K562 (cell line): ENCODE measurements at regions not wholly inside any gene's neighbourhood (a gene's known extent, or its start where the extent isn't known, plus 50 kb on each side); places are given as distances from the start of the nearest gene placed in this dataset.
A peak's percentile ranks its signal among the peaks of the same experiment; 100 is the strongest.

Experiments
- ATAC-seq: fragments of 200-7000 bp; cut with Tn5 transposase; 3 replicates; pipeline ENCODE4 v1.9.1; 2020; ENCODE audit warnings: moderate library complexity
- BruUV-seq: library from RNA; stranded (reverse); fragments of 400-500 nt; replicated peaks from 2 replicates; lab custom pipeline; 2021; lab: Mats Ljungman, UMichigan
- CTCF ChIA-PET: fragments of 300-600 bp; formaldehyde crosslinking; extraction: SDS; loops from one replicate; lab custom pipeline; 2021; ENCODE audit warnings: low intra/inter-chr PET ratio; lab: Yijun Ruan, JAX
- POLR2A ChIA-PET: fragments of 300-600, 350-650 bp; sonication (Branson Sonifier 250); formaldehyde crosslinking; extraction: SDS; loops from one replicate; lab custom pipeline; 2021; ENCODE audit warnings: antibody characterized with exemption, inconsistent platforms; lab: Yijun Ruan, JAX
- DNase-seq, 4 experiments: peaks; one replicate each; pipeline versions ENCODE4 v3.0.0 to v3.0.0-alpha.2; 2011 to 2018; ENCODE audit warnings: low spot score in 3 of 4, mixed read lengths in 3 of 4; ENCODE audit errors: extremely low read depth in 1 of 4
- FAIRE-seq: peaks from 2 replicates; lab custom pipeline; 2011; peaks lifted over from hg19 to GRCh38; lab: Jason Lieb, UNC
- H2AFZ ChIP-seq: 2 replicates; pipeline ENCODE4 v1.6.0; 2011; ENCODE audit warnings: low read depth, low read length, control low read depth, inconsistent platforms
- H3K27ac ChIP-seq: fragments of 200-600 bp; 3 replicates; pipeline ENCODE4 v1.8.0; 2011; ENCODE audit warnings: low read depth, mild to moderate bottlenecking, control low read depth, inconsistent platforms, low read length, moderate library complexity, mixed read lengths; ENCODE audit errors: extremely low read depth
- H3K27me3 ChIP-seq, 2 experiments: fragments of 300-600 bp in 1 of 2; 2 replicates in 1 of 2; 3 replicates in 1 of 2; pipeline versions ENCODE4 v1.6.0 to v1.8.0; 2011; ENCODE audit warnings: inconsistent platforms in 2 of 2, low read length in 2 of 2, mild to moderate bottlenecking in 1 of 2, mixed read lengths in 1 of 2, moderate library complexity in 1 of 2; ENCODE audit not compliant: control insufficient read depth in 2 of 2, insufficient read depth in 2 of 2
- H3K36me3 ChIP-seq: fragments of 300-600 bp; 3 replicates; pipeline ENCODE4 v1.8.0; 2011; ENCODE audit warnings: mild to moderate bottlenecking, low read length, inconsistent platforms; ENCODE audit not compliant: control insufficient read depth, insufficient read depth
- H3K4me1 ChIP-seq, 2 experiments: fragments of 200-600 bp in 1 of 2; replicated peaks in 1 of 2; 2 replicates in 1 of 2; 3 replicates in 1 of 2; pipeline versions ENCODE4 v1.5.1 to v1.8.0; 2011; ENCODE audit warnings: inconsistent platforms in 2 of 2, low read length in 2 of 2, mild to moderate bottlenecking in 1 of 2, mixed read lengths in 1 of 2, moderate library complexity in 1 of 2; ENCODE audit not compliant: control insufficient read depth in 2 of 2, insufficient read depth in 2 of 2
- H3K4me2 ChIP-seq: 2 replicates; pipeline ENCODE4 v1.6.1; 2011; ENCODE audit warnings: low read length, control low read depth, inconsistent platforms, mixed read lengths; ENCODE audit not compliant: insufficient read depth
- H3K4me3 ChIP-seq: fragments of 200-600 bp; sonication (generic), shearing (Covaris generic); 2 replicates; pipeline ENCODE4 v1.5.1; 2016; ENCODE audit warnings: control low read depth, inconsistent platforms
- H3K79me2 ChIP-seq: fragments of 200-600 bp; 3 replicates; pipeline ENCODE4 v1.8.0; 2011; ENCODE audit warnings: low read length, inconsistent platforms; ENCODE audit not compliant: control insufficient read depth, insufficient read depth
- H3K9ac ChIP-seq, 2 experiments: 2 replicates each; pipeline versions ENCODE4 v1.6.0 to v1.6.1; 2011; ENCODE audit warnings: low read depth in 2 of 2, low read length in 2 of 2, control low read depth in 1 of 2, inconsistent platforms in 1 of 2, mild to moderate bottlenecking in 1 of 2, mixed read lengths in 1 of 2; ENCODE audit not compliant: insufficient read depth in 1 of 2
- H3K9me1 ChIP-seq: one replicate; pipeline ENCODE4 v1.6.0; 2011; ENCODE audit warnings: inconsistent platforms, mild to moderate bottlenecking, low read length, moderate library complexity; ENCODE audit not compliant: control insufficient read depth, insufficient read depth
- H3K9me3 ChIP-seq: replicated peaks from 2 replicates; pipeline ENCODE4 v1.5.1; 2011; ENCODE audit warnings: low read depth, low read length, inconsistent platforms; ENCODE audit not compliant: control insufficient read depth, insufficient read depth
- H4K20me1 ChIP-seq: replicated peaks from 2 replicates; pipeline ENCODE4 v1.6.1; 2011; ENCODE audit warnings: low read length, inconsistent platforms, mixed read lengths; ENCODE audit not compliant: control insufficient read depth, insufficient read depth
- ARID2 ChIP-seq: fragments of 450-650 bp; IDR thresholded peaks from 2 replicates; pipeline ENCODE4 v1.6.1; 2017; ENCODE audit warnings: antibody characterized with exemption, mild to moderate bottlenecking
- CXXC5 ChIP-seq: fragments of 250-450 bp; sonication (Bioruptor Pico); IDR thresholded peaks from 2 replicates; pipeline ENCODE4 v1.8.0; 2022; ENCODE audit warnings: inconsistent platforms, mild to moderate bottlenecking, moderate library complexity
- ERF ChIP-seq: fragments of 450-650 bp; formaldehyde crosslinking; IDR thresholded peaks from 2 replicates; pipeline ENCODE4 v1.4.0; 2020; ENCODE audit warnings: mild to moderate bottlenecking, mixed read lengths
- ETV1 ChIP-seq: fragments of 450-650 bp; conservative IDR thresholded peaks from 2 replicates; pipeline ENCODE4 v1.6.1; 2016; ENCODE audit warnings: missing genetic modification characterization, control low read depth, low read depth, missing compliant biosample characterization
- ILF3 ChIP-seq: fragments of 450-650 bp; IDR thresholded peaks from 2 replicates; pipeline ENCODE4 v1.6.1; 2018; ENCODE audit warnings: antibody characterized with exemption, mild to moderate bottlenecking, moderate library complexity, borderline replicate concordance
- MEIS2 ChIP-seq: fragments of 450-650 bp; IDR thresholded peaks from 2 replicates; pipeline ENCODE4 v1.6.1; 2014; ENCODE audit warnings: mild to moderate bottlenecking; ENCODE audit not compliant: partially characterized antibody
- MYC ChIP-seq, 2 experiments: fragments of 250-450 bp in 1 of 2; sonication (Bioruptor Pico) in 1 of 2; IDR thresholded peaks; 2 replicates each; pipeline versions ENCODE4 v1.5.1 to v1.6.1; 2012 to 2021; ENCODE audit warnings: low read depth in 2 of 2, borderline replicate concordance in 1 of 2, improper control_type of control experiment in 1 of 2, low read length in 1 of 2, mild to moderate bottlenecking in 1 of 2, moderate library complexity in 1 of 2
- PHB ChIP-seq: fragments of 250-450 bp; sonication (Bioruptor Pico); IDR thresholded peaks from 2 replicates; pipeline ENCODE4 v1.5.0; 2021
- POLR2G ChIP-seq: fragments of 200-400 bp; formaldehyde crosslinking; IDR thresholded peaks from 2 replicates; pipeline ENCODE4 v1.6.1; 2017; ENCODE audit warnings: low read depth, mild to moderate bottlenecking, antibody characterized with exemption, low read length, moderate library complexity
- SREBF2 ChIP-seq: sonication (generic); formaldehyde crosslinking; IDR thresholded peaks from 2 replicates; pipeline ENCODE4 v1.4.0; 2020; ENCODE audit warnings: mild to moderate bottlenecking, missing genetic modification reagents
- TAF7 ChIP-seq: fragments of 450-650 bp; IDR thresholded peaks from 2 replicates; pipeline ENCODE4 v1.6.1; 2016; ENCODE audit warnings: missing genetic modification characterization, missing compliant biosample characterization
- TCF7L2 ChIP-seq: fragments of 150-350 bp; IDR thresholded peaks from 2 replicates; pipeline ENCODE4 v1.6.1; 2016; ENCODE audit warnings: low read depth, mild to moderate bottlenecking, low read length, moderate library complexity
- YBX1 ChIP-seq: fragments of 450-650 bp; IDR thresholded peaks from 2 replicates; pipeline ENCODE4 v1.7.1; 2016; ENCODE audit warnings: mild to moderate bottlenecking
- YY1 ChIP-seq, 3 experiments: IDR thresholded peaks; 2 replicates each; pipeline ENCODE4 v1.6.1; 2011; ENCODE audit warnings: low read length in 2 of 3, mild to moderate bottlenecking in 2 of 3, moderate library complexity in 2 of 3, borderline replicate concordance in 1 of 3, control low read depth in 1 of 3, low read depth in 1 of 3; ENCODE audit not compliant: insufficient read depth in 3 of 3, insufficient replicate concordance in 2 of 3, control insufficient read depth in 1 of 3, insufficient read length in 1 of 3; ENCODE audit errors: extremely low read depth in 1 of 3
- ZNF12 ChIP-seq: sonication (generic); formaldehyde crosslinking; IDR thresholded peaks from 2 replicates; pipeline ENCODE4 v1.4.0; 2020; ENCODE audit warnings: mild to moderate bottlenecking, missing genetic modification reagents
- ZNF282 ChIP-seq: sonication (generic); formaldehyde crosslinking; IDR thresholded peaks from 2 replicates; pipeline ENCODE4 v1.8.1; 2023; ENCODE audit warnings: missing genetic modification reagents
- ZNF707 ChIP-seq: fragments of 250-450 bp; sonication (Bioruptor Pico); conservative IDR thresholded peaks from 2 replicates; pipeline ENCODE4 v1.8.0; 2022; ENCODE audit warnings: inconsistent platforms, mild to moderate bottlenecking, moderate library complexity
- WGBS: fragments of 100-300 bp; shearing (Covaris generic); methylation state at CpG from one replicate; pipeline ENCODE4 v1.1.6; 2016; ENCODE audit warnings: low coverage, mixed read lengths; ENCODE audit not compliant: insufficient coverage; ENCODE audit errors: missing lambda C conversion rate; 5-methylcytosine and 5-hydroxymethylcytosine counted together
- in situ Hi-C: fragments of 300-500 bp; cut with MboI; formaldehyde crosslinking; loops from 4 replicates; pipeline ENCODE4 v1.15.0; 2018; ENCODE audit warnings: inconsistent platforms, mixed read lengths
- intact Hi-C: fragments of 100-400 bp; cut with micrococcal nuclease; formaldehyde crosslinking; loops from 2 replicates; pipeline ENCODE4 v1.14.2; 2022
- TF ChIP-seq, protein P1 (sequence below): fragments of 450-650 bp; IDR thresholded peaks from 2 replicates; pipeline ENCODE4 v1.6.1; 2016
- TF ChIP-seq, protein P2 (sequence below): sonication (generic); formaldehyde crosslinking; IDR thresholded peaks from 2 replicates; pipeline ENCODE4 v1.8.1; 2023; ENCODE audit warnings: mild to moderate bottlenecking, missing genetic modification reagents, moderate library complexity
- TF ChIP-seq, protein P3 (sequence below): IDR thresholded peaks from 2 replicates; pipeline ENCODE4 v1.6.1; 2016; ENCODE audit warnings: missing genetic modification characterization, missing compliant biosample characterization

- Histone ChIP-seq H3K9me1 (no peaks in the 10 kb centered on the region), H4K20me1 (no peaks in the 10 kb centered on the region), H3K27me3 (no peaks in the 10 kb centered on the region), H2AFZ (no peak overlapping the region; the same call in 1 of the 2 replicates), H3K79me2 (peaks cover 43% of the 10 kb centered on the region), H3K4me1 (peaks cover 33 to 96% of the 10 kb centered on the region in 2 experiments), H3K36me3 (peaks cover 13% of the 10 kb centered on the region), H3K27ac (peak overlapping the region; percentile 100), H3K9me3 (no peaks in the 10 kb centered on the region; the same call in 1 of the 2 replicates), H3K9ac (peak overlapping the region in 1 of 2 experiments; percentile 91; a peak in 2 of 4 replicates), H3K4me2 (peak overlapping the region; percentile 95), H3K4me3 (peak overlapping the region; percentile 44)
- intact Hi-C loops (loop anchor here (5.0 kb wide), 1 partner anchor 144 kb away; no protein-coding TSS in a partner anchor), in situ Hi-C loops (no loop called here)
- WGBS: 0% methylated on average over 1 of the region's 1 CpG
- ChIA-PET POLR2A (interaction anchor here (4.7 kb wide), 1 partner anchor 11 kb away, joined by 37 read pairs; no protein-coding TSS in a partner anchor), CTCF (no interaction called here)
- BruUV-seq: no TSS peak
- no peak for ATAC-seq
- FAIRE-seq: no peak
- no peak for DNase-seq
- TF ChIP-seq TAF7 (peak; percentile 53), TCF7L2 (no peak), MEIS2 (no peak), YBX1 (no peak), ERF (CRISPR knock-in tag) (peak; percentile 74; the same call in 1 of the 2 replicates), ZNF707 (CRISPR knock-in tag) (0 out of 2 replicates have a peak, but pooled peaks have one; percentile 25), MYC (IDR thresholded peaks at IDR 0.05; ENCODE audit: low read depth, low read length) (no peak), MYC (CRISPR knock-in tag; IDR thresholded peaks at IDR 0.05; ENCODE audit: borderline replicate concordance, low read depth) (0 out of 2 replicates have a peak, but pooled peaks have one; percentile 53), CXXC5 (peak; percentile 31; the same call in 1 of the 2 replicates), ETV1 (tag) (no peak; the same call in 1 of the 2 replicates), ARID2 (no peak), YY1 (IDR thresholded peaks at IDR 0.05; ENCODE audit: borderline replicate concordance in 1 of 3, control insufficient read depth in 1 of 3, extremely low read depth in 1 of 3, insufficient read depth in 3 of 3, insufficient read length in 1 of 3, insufficient replicate concordance in 2 of 3, low read depth in 1 of 3, low read length in 2 of 3) (peak in 1 of 3 experiments; percentile 58), ZNF282 (CRISPR knock-in tag) (no peak), POLR2G (no peak), SREBF2 (CRISPR knock-in tag) (no peak), ZNF12 (CRISPR knock-in tag) (no peak), ILF3 (no peak), PHB (CRISPR knock-in tag) (no peak)
- TF ChIP-seq, protein P1, sequence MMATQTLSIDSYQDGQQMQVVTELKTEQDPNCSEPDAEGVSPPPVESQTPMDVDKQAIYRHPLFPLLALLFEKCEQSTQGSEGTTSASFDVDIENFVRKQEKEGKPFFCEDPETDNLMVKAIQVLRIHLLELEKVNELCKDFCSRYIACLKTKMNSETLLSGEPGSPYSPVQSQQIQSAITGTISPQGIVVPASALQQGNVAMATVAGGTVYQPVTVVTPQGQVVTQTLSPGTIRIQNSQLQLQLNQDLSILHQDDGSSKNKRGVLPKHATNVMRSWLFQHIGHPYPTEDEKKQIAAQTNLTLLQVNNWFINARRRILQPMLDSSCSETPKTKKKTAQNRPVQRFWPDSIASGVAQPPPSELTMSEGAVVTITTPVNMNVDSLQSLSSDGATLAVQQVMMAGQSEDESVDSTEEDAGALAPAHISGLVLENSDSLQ: no peak
- TF ChIP-seq, protein P2, sequence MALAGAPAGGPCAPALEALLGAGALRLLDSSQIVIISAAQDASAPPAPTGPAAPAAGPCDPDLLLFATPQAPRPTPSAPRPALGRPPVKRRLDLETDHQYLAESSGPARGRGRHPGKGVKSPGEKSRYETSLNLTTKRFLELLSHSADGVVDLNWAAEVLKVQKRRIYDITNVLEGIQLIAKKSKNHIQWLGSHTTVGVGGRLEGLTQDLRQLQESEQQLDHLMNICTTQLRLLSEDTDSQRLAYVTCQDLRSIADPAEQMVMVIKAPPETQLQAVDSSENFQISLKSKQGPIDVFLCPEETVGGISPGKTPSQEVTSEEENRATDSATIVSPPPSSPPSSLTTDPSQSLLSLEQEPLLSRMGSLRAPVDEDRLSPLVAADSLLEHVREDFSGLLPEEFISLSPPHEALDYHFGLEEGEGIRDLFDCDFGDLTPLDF (CRISPR knock-in tag): no peak
- TF ChIP-seq, protein P3, sequence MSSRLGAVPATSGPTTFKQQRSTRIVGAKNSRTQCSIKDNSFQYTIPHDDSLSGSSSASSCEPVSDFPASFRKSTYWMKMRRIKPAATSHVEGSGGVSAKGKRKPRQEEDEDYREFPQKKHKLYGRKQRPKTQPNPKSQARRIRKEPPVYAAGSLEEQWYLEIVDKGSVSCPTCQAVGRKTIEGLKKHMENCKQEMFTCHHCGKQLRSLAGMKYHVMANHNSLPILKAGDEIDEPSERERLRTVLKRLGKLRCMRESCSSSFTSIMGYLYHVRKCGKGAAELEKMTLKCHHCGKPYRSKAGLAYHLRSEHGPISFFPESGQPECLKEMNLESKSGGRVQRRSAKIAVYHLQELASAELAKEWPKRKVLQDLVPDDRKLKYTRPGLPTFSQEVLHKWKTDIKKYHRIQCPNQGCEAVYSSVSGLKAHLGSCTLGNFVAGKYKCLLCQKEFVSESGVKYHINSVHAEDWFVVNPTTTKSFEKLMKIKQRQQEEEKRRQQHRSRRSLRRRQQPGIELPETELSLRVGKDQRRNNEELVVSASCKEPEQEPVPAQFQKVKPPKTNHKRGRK: no peak
Observed at GRCh38 chr4:10183462-10183861, 66.9 kb upstream of the WDR1 start.
